ENCODE measurements at regions not wholly inside any gene's neighbourhood (a gene's known extent, or its start where the extent isn't known, plus 50 kb on each side); places are given as distances from the start of the nearest gene placed in this dataset.

DNA sequence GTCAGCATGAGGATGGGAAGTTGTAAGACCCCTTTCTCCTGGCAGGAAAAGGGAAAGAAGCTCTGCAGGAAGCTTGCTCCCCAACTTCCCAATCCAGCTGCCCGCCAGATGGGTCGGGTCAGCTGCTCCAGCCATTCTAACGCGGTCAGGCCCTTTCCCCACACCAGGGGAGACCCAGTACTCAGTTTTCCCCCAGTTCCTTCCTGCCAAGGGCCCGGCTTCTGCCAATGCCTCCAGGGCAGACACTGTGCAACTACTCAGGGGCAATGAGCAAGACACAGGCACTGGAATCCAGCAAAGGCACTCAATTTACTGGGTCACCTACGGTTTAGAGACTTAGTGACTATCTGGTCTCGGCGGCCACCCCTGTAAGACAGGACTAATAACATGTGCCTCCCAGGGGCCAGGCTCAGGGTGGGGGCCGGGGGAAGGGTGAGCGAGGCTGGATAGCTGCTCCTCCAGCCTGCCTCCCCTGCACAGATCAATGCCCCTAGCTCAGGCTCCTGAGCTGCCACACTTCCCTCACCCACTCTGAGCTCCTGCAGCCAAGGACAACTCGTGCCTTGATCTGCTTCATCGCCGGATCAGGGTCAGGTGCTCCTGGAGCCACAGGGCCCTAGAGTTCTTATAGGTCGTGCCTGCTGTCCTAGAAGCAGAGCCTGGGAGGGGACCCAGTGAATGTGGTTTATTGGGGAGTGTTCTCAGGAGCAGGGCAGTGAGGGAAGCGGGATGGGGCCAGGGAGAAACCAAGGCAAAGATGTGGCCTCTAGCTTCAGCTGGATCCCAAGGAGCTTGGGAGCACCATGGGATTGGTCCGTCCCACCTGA lies 171.1 kb downstream of the ZFP36L2 start:
- TF ChIP-seq, protein P1, sequence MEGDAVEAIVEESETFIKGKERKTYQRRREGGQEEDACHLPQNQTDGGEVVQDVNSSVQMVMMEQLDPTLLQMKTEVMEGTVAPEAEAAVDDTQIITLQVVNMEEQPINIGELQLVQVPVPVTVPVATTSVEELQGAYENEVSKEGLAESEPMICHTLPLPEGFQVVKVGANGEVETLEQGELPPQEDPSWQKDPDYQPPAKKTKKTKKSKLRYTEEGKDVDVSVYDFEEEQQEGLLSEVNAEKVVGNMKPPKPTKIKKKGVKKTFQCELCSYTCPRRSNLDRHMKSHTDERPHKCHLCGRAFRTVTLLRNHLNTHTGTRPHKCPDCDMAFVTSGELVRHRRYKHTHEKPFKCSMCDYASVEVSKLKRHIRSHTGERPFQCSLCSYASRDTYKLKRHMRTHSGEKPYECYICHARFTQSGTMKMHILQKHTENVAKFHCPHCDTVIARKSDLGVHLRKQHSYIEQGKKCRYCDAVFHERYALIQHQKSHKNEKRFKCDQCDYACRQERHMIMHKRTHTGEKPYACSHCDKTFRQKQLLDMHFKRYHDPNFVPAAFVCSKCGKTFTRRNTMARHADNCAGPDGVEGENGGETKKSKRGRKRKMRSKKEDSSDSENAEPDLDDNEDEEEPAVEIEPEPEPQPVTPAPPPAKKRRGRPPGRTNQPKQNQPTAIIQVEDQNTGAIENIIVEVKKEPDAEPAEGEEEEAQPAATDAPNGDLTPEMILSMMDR (conservative IDR thresholded peaks at IDR 0.05; ENCODE audit: low read depth, low read length) = no peak
- no peak for TF ChIP-seq EZH2 (IDR thresholded peaks at IDR 0.05; ENCODE audit: borderline replicate concordance, low read depth, low read length, poor library complexity, severe bottlenecking)
